ENCODE measurements at regions not wholly inside any gene's neighbourhood (a gene's known extent, or its start where the extent isn't known, plus 50 kb on each side); places are given as distances from the start of the nearest gene placed in this dataset.

- Mint-ChIP-seq H3K27me3 (no peaks in the 10 kb centered on the region), H3K4me3 (no peak overlapping the region), H3K9me3 (peaks cover 10% of the 10 kb centered on the region), H3K36me3 (no peaks in the 10 kb centered on the region), H3K4me1 (no peaks in the 10 kb centered on the region), H3K27ac (no peak overlapping the region)
These were observed 415.5 kb upstream of the COBL start for GRCh38 chr7:51732116-51732515.

- Mint-ChIP-seq H3K27ac (no peak overlapping the region), H3K4me1 (no peaks in the 10 kb centered on the region), H3K27me3 (no peaks in the 10 kb centered on the region), H3K36me3 (no peaks in the 10 kb centered on the region), H3K4me3 (no peak overlapping the region), H3K9me3 (peaks cover 10% of the 10 kb centered on the region)
These were observed 414.5 kb upstream of the COBL start for GRCh38 chr7:51731075-51731474.

- Mint-ChIP-seq H3K27ac (no peak overlapping the region), H3K4me3 (no peak overlapping the region), H3K36me3 (no peaks in the 10 kb centered on the region), H3K27me3 (no peaks in the 10 kb centered on the region), H3K4me1 (no peaks in the 10 kb centered on the region), H3K9me3 (peaks cover 21% of the 10 kb centered on the region)
These were observed 410.8 kb upstream of the COBL start for GRCh38 chr7:51727441-51727840.

DNA sequence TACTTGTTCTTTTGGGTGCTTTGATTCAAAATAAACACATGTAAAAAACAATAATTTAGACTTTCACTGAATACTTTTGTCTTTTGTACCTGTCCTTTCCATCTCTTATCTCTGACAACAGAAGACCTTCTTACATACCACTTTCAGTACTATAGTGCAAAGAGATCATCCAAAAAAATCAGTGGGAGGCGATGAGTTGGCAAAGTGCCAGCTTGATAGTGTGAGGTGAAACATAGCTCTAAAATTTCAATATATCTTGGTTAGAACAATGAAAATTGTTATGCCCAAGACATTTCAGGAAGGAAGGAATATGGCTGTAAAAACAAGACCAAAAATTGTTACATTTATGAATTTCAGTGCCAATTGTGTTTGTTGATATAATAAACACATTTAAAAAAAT is 390.2 kb upstream of the COBL start:
- no peak overlapping the region for H3K27ac Mint-ChIP-seq
- H3K4me1 Mint-ChIP-seq = no peaks in the 10 kb centered on the region
- peaks cover 19% of the 10 kb centered on the region for H3K9me3 Mint-ChIP-seq
- H3K4me3 Mint-ChIP-seq = no peak overlapping the region
- H3K27me3 Mint-ChIP-seq = no peaks in the 10 kb centered on the region
- no peaks in the 10 kb centered on the region for H3K36me3 Mint-ChIP-seq

GRCh38 chr7:51705701-51706100 is 389.1 kb upstream of the COBL start:
- Mint-ChIP-seq H3K27ac (no peak overlapping the region), H3K9me3 (peaks cover 19% of the 10 kb centered on the region), H3K4me3 (no peak overlapping the region), H3K4me1 (no peaks in the 10 kb centered on the region), H3K36me3 (no peaks in the 10 kb centered on the region), H3K27me3 (no peaks in the 10 kb centered on the region)

DNA sequence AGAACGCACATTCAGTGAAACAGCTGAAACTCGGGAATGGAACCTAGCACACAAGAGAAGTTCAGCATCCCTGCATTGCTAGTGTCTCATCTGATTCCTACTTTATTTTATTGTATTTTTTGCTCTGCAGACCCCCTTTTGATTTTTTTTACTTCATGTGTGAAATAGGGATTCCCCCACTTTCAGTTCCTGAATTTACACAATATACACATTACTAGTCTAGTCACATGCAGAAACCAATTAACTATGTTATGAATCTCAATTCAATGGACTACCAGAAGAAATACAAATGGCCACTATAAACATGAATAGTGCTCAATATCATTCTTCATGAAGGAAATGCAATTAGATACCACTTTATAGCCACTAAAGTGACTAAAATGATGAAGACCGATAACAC is 386.1 kb upstream of the COBL start:
- H3K27ac Mint-ChIP-seq = no peak overlapping the region
- H3K9me3 Mint-ChIP-seq = peaks cover 15% of the 10 kb centered on the region
- H3K36me3 Mint-ChIP-seq = no peaks in the 10 kb centered on the region
- H3K27me3 Mint-ChIP-seq = no peaks in the 10 kb centered on the region
- H3K4me3 Mint-ChIP-seq = no peak overlapping the region
- H3K4me1 Mint-ChIP-seq = no peaks in the 10 kb centered on the region

- H3K27ac Mint-ChIP-seq = no peak overlapping the region
- peaks cover 11% of the 10 kb centered on the region for H3K9me3 Mint-ChIP-seq
- no peaks in the 10 kb centered on the region for H3K27me3 Mint-ChIP-seq
- no peaks in the 10 kb centered on the region for H3K4me1 Mint-ChIP-seq
- H3K4me3 Mint-ChIP-seq = no peak overlapping the region
- no peaks in the 10 kb centered on the region for H3K36me3 Mint-ChIP-seq
These were observed 385.3 kb upstream of the COBL start for GRCh38 chr7:51701935-51702334.

DNA sequence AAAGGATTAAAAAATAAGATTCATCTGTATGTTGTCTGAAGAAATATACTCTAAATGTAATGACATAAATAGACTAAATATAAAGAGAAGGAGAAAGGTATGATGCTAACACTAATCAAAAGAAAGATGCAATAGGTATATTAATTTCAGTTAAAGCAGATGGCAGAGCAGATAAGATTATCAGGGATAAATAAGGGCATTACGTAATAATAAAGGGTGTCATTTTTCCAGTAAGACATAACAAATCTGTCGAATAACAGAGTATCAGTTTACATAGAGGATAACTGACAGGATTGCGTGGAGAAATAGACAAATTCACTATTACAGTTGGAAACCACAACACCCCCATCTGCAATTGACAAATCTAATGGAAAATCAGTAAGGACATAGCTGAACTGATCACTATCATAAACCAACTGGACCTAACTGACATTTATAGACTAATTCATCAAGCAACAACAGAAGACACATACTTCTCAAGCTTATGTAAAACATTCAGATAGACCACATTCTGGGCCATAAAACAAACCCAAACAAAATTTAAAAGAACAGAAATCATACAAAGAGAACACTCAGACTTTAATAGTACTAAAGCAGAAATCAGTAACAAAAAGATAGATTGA is 384.1 kb upstream of the COBL start:
- Mint-ChIP-seq H3K9me3 (peaks cover 11% of the 10 kb centered on the region), H3K36me3 (no peaks in the 10 kb centered on the region), H3K27ac (no peak overlapping the region)

GRCh38 chr7:51693258-51693657 is 376.6 kb upstream of the COBL start:
- Mint-ChIP-seq H3K4me3 (no peak overlapping the region), H3K9me3 (peaks cover 5% of the 10 kb centered on the region), H3K27me3 (no peaks in the 10 kb centered on the region), H3K36me3 (no peaks in the 10 kb centered on the region), H3K4me1 (no peaks in the 10 kb centered on the region), H3K27ac (no peak overlapping the region)

More for the DNA sequence above, 384.1 kb upstream of the COBL start:
- Mint-ChIP-seq H3K27me3 (no peaks in the 10 kb centered on the region), H3K4me3 (no peak overlapping the region), H3K4me1 (no peaks in the 10 kb centered on the region)

DNA sequence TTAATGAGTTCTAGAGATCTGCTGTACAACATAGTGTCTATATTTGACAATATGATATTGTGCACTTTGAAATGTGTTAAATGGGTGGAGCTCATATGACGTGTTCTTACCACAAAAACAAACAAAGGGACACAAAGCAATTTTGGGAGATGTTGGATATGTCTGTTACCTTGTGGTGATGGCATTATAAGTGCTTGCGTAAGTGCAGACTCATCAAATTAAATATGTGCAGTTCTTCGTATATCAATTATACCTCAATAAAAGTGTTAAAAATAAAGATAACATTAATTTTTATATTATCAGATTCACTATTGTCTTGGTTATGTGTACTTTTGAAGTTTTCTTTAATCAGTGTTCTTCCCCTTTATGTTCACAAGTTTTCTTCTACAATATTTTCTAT is 372.9 kb upstream of the COBL start:
- H3K27me3 Mint-ChIP-seq = no peaks in the 10 kb centered on the region
- H3K4me1 Mint-ChIP-seq = no peaks in the 10 kb centered on the region
- H3K9me3 Mint-ChIP-seq = peaks cover 5% of the 10 kb centered on the region
- H3K36me3 Mint-ChIP-seq = no peaks in the 10 kb centered on the region
- no peak overlapping the region for H3K4me3 Mint-ChIP-seq
- H3K27ac Mint-ChIP-seq = no peak overlapping the region

DNA sequence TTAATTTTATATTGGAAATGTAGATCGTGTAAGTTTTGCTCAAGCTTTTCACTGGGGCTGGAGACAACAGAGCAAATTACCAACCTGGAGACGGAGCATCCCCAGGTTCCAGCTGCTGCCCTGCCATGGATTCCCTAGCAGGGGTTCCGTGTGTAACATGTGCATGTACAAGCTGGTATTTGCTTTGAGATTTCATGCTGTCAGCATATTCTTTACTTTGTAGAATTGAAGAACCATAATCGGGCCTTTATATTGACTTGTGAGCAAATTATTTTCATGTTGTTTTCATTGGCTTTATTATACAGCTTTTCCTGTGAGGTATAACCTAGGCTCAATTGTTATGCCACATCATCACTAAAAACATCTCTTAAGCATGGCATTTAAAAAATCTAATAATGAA is 369.2 kb upstream of the COBL start:
- Mint-ChIP-seq H3K9me3 (peaks cover under 1% of the 10 kb centered on the region), H3K36me3 (no peaks in the 10 kb centered on the region), H3K27me3 (no peaks in the 10 kb centered on the region), H3K27ac (no peak overlapping the region), H3K4me3 (no peak overlapping the region), H3K4me1 (no peaks in the 10 kb centered on the region)

- H3K27me3 Mint-ChIP-seq = no peaks in the 10 kb centered on the region
- no peaks in the 10 kb centered on the region for H3K4me1 Mint-ChIP-seq
- H3K27ac Mint-ChIP-seq = no peak overlapping the region
- peaks cover 9% of the 10 kb centered on the region for H3K9me3 Mint-ChIP-seq
- no peaks in the 10 kb centered on the region for H3K36me3 Mint-ChIP-seq
- H3K4me3 Mint-ChIP-seq = no peak overlapping the region
These were observed 364.2 kb upstream of the COBL start for GRCh38 chr7:51680594-51681399.

DNA sequence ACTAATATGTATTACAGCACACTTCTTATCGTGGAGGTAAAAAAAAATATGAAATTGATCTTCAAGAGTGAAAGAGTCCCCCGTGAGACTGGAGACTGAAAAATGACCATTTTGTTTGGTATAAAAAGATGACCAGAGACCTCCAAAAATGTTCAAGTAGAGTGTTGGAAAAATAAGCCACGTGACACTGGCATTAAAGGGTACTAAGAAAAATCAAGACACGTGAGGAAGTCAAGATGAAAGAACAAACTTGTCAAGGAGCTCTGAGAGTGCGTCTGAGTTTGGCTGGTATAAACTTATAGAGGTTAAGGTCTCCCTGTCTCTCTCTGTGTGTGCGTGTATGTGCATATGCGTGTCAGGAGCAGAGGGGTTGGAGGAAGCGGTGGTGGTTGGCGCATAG is 362.7 kb upstream of the COBL start:
- Mint-ChIP-seq H3K36me3 (no peaks in the 10 kb centered on the region), H3K4me1 (no peaks in the 10 kb centered on the region), H3K27me3 (no peaks in the 10 kb centered on the region), H3K9me3 (peaks cover 9% of the 10 kb centered on the region), H3K4me3 (no peak overlapping the region), H3K27ac (no peak overlapping the region)

DNA sequence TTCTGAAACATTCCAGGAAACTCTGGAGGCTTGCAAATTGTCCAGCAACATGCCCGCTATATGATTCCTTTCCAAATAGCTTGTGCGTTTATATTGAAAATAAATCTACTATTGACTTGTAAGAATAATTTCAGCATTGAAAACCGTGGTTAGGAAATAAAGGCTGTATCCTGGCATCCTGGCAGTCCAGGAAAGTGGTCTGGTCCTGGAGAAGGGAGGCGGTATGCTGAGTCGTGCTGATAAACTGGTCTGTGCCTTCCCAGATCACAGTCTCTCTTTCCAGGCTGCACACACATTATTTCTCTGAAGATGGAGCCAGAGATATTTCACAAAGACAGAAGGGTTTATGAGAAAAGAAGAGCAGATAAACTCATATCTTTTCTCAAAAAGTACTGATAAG is 350.1 kb upstream of the COBL start:
- H3K4me3 Mint-ChIP-seq = no peak overlapping the region
- H3K27ac Mint-ChIP-seq = no peak overlapping the region
- H3K27me3 Mint-ChIP-seq = no peaks in the 10 kb centered on the region
- H3K9me3 Mint-ChIP-seq = peaks cover 11% of the 10 kb centered on the region
- no peaks in the 10 kb centered on the region for H3K4me1 Mint-ChIP-seq
- H3K36me3 Mint-ChIP-seq = no peaks in the 10 kb centered on the region

- Mint-ChIP-seq H3K36me3 (no peaks in the 10 kb centered on the region), H3K4me1 (no peaks in the 10 kb centered on the region), H3K27me3 (no peaks in the 10 kb centered on the region), H3K27ac (no peak overlapping the region), H3K9me3 (peaks cover 11% of the 10 kb centered on the region), H3K4me3 (no peak overlapping the region)
These were observed 349.7 kb upstream of the COBL start for GRCh38 chr7:51666266-51666665.

GRCh38 chr7:51665045-51665780 is 348.6 kb upstream of the COBL start:
- no peaks in the 10 kb centered on the region for H3K27me3 Mint-ChIP-seq
- no peak overlapping the region for H3K4me3 Mint-ChIP-seq
- H3K4me1 Mint-ChIP-seq = no peaks in the 10 kb centered on the region
- H3K36me3 Mint-ChIP-seq = no peaks in the 10 kb centered on the region
- no peak overlapping the region for H3K27ac Mint-ChIP-seq
- H3K9me3 Mint-ChIP-seq = peaks cover 11% of the 10 kb centered on the region
